ENCODE measurements at regions not wholly inside any gene's neighbourhood (a gene's known extent, or its start where the extent isn't known, plus 50 kb on each side); places are given as distances from the start of the nearest gene placed in this dataset.
"Not testable (repeated sequence)": the region's sequence is repeated elsewhere in the genome, so short reads cannot be mapped to it uniquely, and the experiment has no call there.

GRCh38 chr5:87582149-87582548 lies 169.4 kb upstream of the CCNH start:
- no peak for TF ChIP-seq CTCF (IDR thresholded peaks at IDR 0.05; ENCODE audit: low read depth, low read length)
- no peak overlapping the region for H3K4me3 ChIP-seq (ENCODE audit: low read depth, low read length)

- TF ChIP-seq CTCF (IDR thresholded peaks at IDR 0.05; ENCODE audit: low read depth, low read length) = no peak
Measured at GRCh38 chr5:87581661-87582060, 168.9 kb upstream of the CCNH start.

GRCh38 chr5:87579678-87580077 lies 166.9 kb upstream of the CCNH start:
- no peak for TF ChIP-seq CTCF (IDR thresholded peaks at IDR 0.05; ENCODE audit: low read depth, low read length)

More at GRCh38 chr5:87581661-87582060, 168.9 kb upstream of the CCNH start:
- H3K4me3 ChIP-seq (ENCODE audit: low read depth, low read length) = no peak overlapping the region

GRCh38 chr5:87576867-87577266 lies 164.1 kb upstream of the CCNH start:
- no peak for TF ChIP-seq CTCF (IDR thresholded peaks at IDR 0.05; ENCODE audit: low read depth, low read length)
- no peak overlapping the region for H3K4me3 ChIP-seq (ENCODE audit: low read depth, low read length)

More at GRCh38 chr5:87579678-87580077, 166.9 kb upstream of the CCNH start:
- no peak overlapping the region for H3K4me3 ChIP-seq (ENCODE audit: low read depth, low read length)

GRCh38 chr5:87576306-87576705 lies 163.6 kb upstream of the CCNH start:
- H3K4me3 ChIP-seq (ENCODE audit: low read depth, low read length) = not testable (repeated sequence)

- no peak for TF ChIP-seq CTCF (IDR thresholded peaks at IDR 0.05; ENCODE audit: low read depth, low read length)
- H3K4me3 ChIP-seq (ENCODE audit: low read depth, low read length) = no peak overlapping the region
Measured at GRCh38 chr5:87574106-87574505, 161.4 kb upstream of the CCNH start.

GRCh38 chr5:87572611-87573010 lies 159.9 kb upstream of the CCNH start:
- H3K4me3 ChIP-seq (ENCODE audit: low read depth, low read length) = no peak overlapping the region
- no peak for TF ChIP-seq CTCF (IDR thresholded peaks at IDR 0.05; ENCODE audit: low read depth, low read length)

GRCh38 chr5:87572090-87572489 lies 159.4 kb upstream of the CCNH start:
- no peak for TF ChIP-seq CTCF (IDR thresholded peaks at IDR 0.05; ENCODE audit: low read depth, low read length)
- no peak overlapping the region for H3K4me3 ChIP-seq (ENCODE audit: low read depth, low read length)
